GM12878 (cell line): ENCODE measurements at regions not wholly inside any gene's neighbourhood (a gene's known extent, or its start where the extent isn't known, plus 50 kb on each side); places are given as distances from the start of the nearest gene placed in this dataset.

Source experiments
- ATAC-seq: fragments of 200-7000 bp; cut with Tn5 transposase; 3 replicates; pipeline ENCODE4 v1.9.1; 2020; ENCODE audit warnings: mild to moderate bottlenecking, moderate library complexity
- BruUV-seq: library from RNA; stranded (reverse); fragments of 400-500 nt; replicated peaks from 2 replicates; lab custom pipeline; 2021; lab: Mats Ljungman, UMichigan
- CTCF ChIA-PET: fragments of 300-600 bp; sonication (Branson Sonifier 250); formaldehyde crosslinking; extraction: SDS; loops from one replicate; lab custom pipeline; 2021; ENCODE audit warnings: inconsistent platforms; lab: Yijun Ruan, JAX
- POLR2A ChIA-PET: fragments of 350-600 bp; formaldehyde crosslinking; extraction: SDS; loops from one replicate; lab custom pipeline; 2021; ENCODE audit warnings: inconsistent platforms; lab: Charles Lee
- RAD21 ChIA-PET: fragments of 300-600 bp; sonication (Branson Sonifier 250); formaldehyde crosslinking; loops from one replicate; lab custom pipeline; 2023; ENCODE audit warnings: antibody characterized with exemption; ENCODE audit not compliant: unreplicated experiment; lab: Charles Lee
- SMC1A ChIA-PET: fragments of 300-600 bp; sonication (Branson Sonifier 250); formaldehyde crosslinking; loops from one replicate; lab custom pipeline; 2023; ENCODE audit not compliant: unreplicated experiment, uncharacterized antibody; lab: Charles Lee
- DNase-seq: peaks from one replicate; pipeline ENCODE4 v3.0.0-alpha.2; 2011; ENCODE audit warnings: low read depth, low spot score
- FAIRE-seq: peaks from 3 replicates; lab custom pipeline; 2011; peaks lifted over from hg19 to GRCh38; lab: Jason Lieb, UNC
- H2AFZ ChIP-seq: 2 replicates; pipeline ENCODE4 v1.6.0; 2011; ENCODE audit warnings: low read depth, low read length, control low read depth; ENCODE audit not compliant: control insufficient read depth
- H3K27ac ChIP-seq: 2 replicates; pipeline ENCODE4 v1.5.1; 2011; ENCODE audit warnings: control low read depth; ENCODE audit not compliant: control insufficient read depth, insufficient read depth
- H3K27me3 ChIP-seq, 2 experiments: replicated peaks in 1 of 2; 2 replicates each; pipeline versions ENCODE4 v1.6.0 to v1.6.1; 2011; ENCODE audit warnings: low read length in 1 of 2; ENCODE audit not compliant: control insufficient read depth in 2 of 2, insufficient read depth in 2 of 2
- H3K36me3 ChIP-seq, 2 experiments: 2 replicates each; pipeline ENCODE4 v1.5.1; 2011; ENCODE audit warnings: low read length in 1 of 2; ENCODE audit not compliant: control insufficient read depth in 2 of 2, insufficient read depth in 2 of 2
- H3K4me1 ChIP-seq: 2 replicates; pipeline ENCODE4 v1.6.1; 2011; ENCODE audit warnings: mild to moderate bottlenecking, low read length, moderate library complexity, mixed read lengths; ENCODE audit not compliant: control insufficient read depth, insufficient read depth
- H3K4me2 ChIP-seq: 2 replicates; pipeline ENCODE4 v1.6.0; 2011; ENCODE audit warnings: control low read depth; ENCODE audit not compliant: control insufficient read depth, insufficient read depth
- H3K4me3 ChIP-seq: fragments of 200-600 bp; sonication (generic); 2 replicates; pipeline ENCODE4 v1.5.1; 2016
- H3K79me2 ChIP-seq: 2 replicates; pipeline ENCODE4 v1.6.0; 2011; ENCODE audit warnings: low read length; ENCODE audit not compliant: control insufficient read depth, insufficient read depth
- H3K9ac ChIP-seq: 2 replicates; pipeline ENCODE4 v1.8.0; 2011; ENCODE audit warnings: low read length, control low read depth, mixed read lengths; ENCODE audit not compliant: control insufficient read depth, insufficient read depth
- H3K9me3 ChIP-seq: replicated peaks from 3 replicates; pipeline ENCODE4 v1.5.1; 2011; ENCODE audit warnings: mild to moderate bottlenecking, low read length; ENCODE audit not compliant: control insufficient read depth, insufficient read depth
- H4K20me1 ChIP-seq: 2 replicates; pipeline ENCODE4 v1.6.0; 2011; ENCODE audit not compliant: control insufficient read depth, insufficient read depth
- CBFB ChIP-seq: IDR thresholded peaks from 2 replicates; pipeline ENCODE4 v1.6.1; 2016; ENCODE audit warnings: antibody characterized with exemption, low read depth
- CREB1 ChIP-seq: IDR thresholded peaks from 2 replicates; pipeline ENCODE4 v1.6.1; 2012; ENCODE audit warnings: low read depth, mild to moderate bottlenecking, inconsistent platforms
- HCFC1 ChIP-seq: fragments of 150-350 bp; IDR thresholded peaks from 2 replicates; pipeline ENCODE4 v1.6.1; 2014; ENCODE audit warnings: low read length
- RCOR1 ChIP-seq: conservative IDR thresholded peaks from 2 replicates; pipeline ENCODE4 v1.6.1; 2012; ENCODE audit warnings: low read depth, low read length, improper control_type of control experiment
- ZNF217 ChIP-seq: fragments of 450-650 bp; IDR thresholded peaks from 2 replicates; pipeline ENCODE4 v1.6.1; 2017; ENCODE audit warnings: antibody characterized with exemption, mild to moderate bottlenecking
- WGBS: methylation state at CpG from one replicate; pipeline ENCODE4 v1.1.6; 2016; ENCODE audit warnings: low lambda C conversion rate; ENCODE audit not compliant: insufficient replicate concordance, insufficient coverage; ENCODE audit errors: missing lambda C conversion rate; 5-methylcytosine and 5-hydroxymethylcytosine counted together
- in situ Hi-C: fragments of 300-500 bp; cut with MboI; formaldehyde crosslinking; loops from 9 replicates; pipeline ENCODE4 v1.14.3; 2018; ENCODE audit warnings: mixed read lengths
- intact Hi-C: fragments of 100-400 bp; cut with micrococcal nuclease; formaldehyde crosslinking; loops from one replicate; pipeline ENCODE4 v1.14.2; 2022; ENCODE audit not compliant: unreplicated experiment
- TF ChIP-seq, protein P1 (sequence below): fragments of 450-650 bp; IDR thresholded peaks from 2 replicates; pipeline ENCODE4 v1.6.1; 2017; ENCODE audit warnings: mild to moderate bottlenecking, moderate library complexity
- TF ChIP-seq, protein P2 (sequence below): fragments of 450-650 bp; IDR thresholded peaks from 2 replicates; pipeline ENCODE4 v1.6.1; 2017; ENCODE audit warnings: mild to moderate bottlenecking, moderate library complexity
- TF ChIP-seq, protein P3 (sequence below): fragments of 450-650 bp; conservative IDR thresholded peaks from 2 replicates; pipeline ENCODE4 v1.6.1; 2017; ENCODE audit warnings: mild to moderate bottlenecking, moderate library complexity
- TF ChIP-seq, protein P4 (sequence below): fragments of 450-650 bp; IDR thresholded peaks from 2 replicates; pipeline ENCODE4 v1.6.1; 2017; ENCODE audit warnings: mild to moderate bottlenecking
- TF ChIP-seq, protein P5 (sequence below): fragments of 450-650 bp; IDR thresholded peaks from 2 replicates; pipeline ENCODE4 v1.6.1; 2017; ENCODE audit warnings: mild to moderate bottlenecking, low read depth, inconsistent platforms; ENCODE audit not compliant: poor library complexity, severe bottlenecking

DNA sequence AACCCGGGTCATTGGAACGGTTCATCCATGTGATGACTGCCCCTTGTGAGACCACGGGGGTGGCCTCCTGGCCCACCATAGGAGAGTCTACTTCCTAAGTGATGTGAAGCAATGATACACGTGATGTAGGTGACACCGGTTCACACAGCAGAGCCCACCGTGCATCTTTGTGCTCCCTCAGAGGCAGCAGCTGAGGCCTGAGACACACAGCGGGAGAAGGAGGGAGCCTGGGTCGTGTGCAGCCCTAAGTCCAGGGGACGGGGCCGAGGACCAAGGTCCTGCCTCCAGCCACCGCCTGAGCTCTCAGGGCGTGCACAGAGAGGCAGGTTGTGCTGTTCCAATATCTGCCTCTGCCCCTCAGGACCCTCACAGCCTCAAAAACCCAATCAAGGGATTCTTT is 377.2 kb upstream of the SALL3 start:
- FAIRE-seq (no peak), ATAC-seq (no peak), DNase-seq (no peak)
- Histone ChIP-seq H3K9ac (no peak overlapping the region), H3K4me1 (no peaks in the 10 kb centered on the region), H3K79me2 (no peaks in the 10 kb centered on the region), H3K27me3 (no peaks in the 10 kb centered on the region), H2AFZ (no peak overlapping the region), H3K27ac (no peak overlapping the region), H4K20me1 (no peaks in the 10 kb centered on the region), H3K4me3 (no peak overlapping the region), H3K9me3 (no peaks in the 10 kb centered on the region; the same call in 1 of the 3 replicates), H3K4me2 (no peak overlapping the region), H3K36me3 (no peaks in the 10 kb centered on the region)
- ChIA-PET SMC1A (interaction anchor here (0.6 kb wide), 1 partner anchor 434 kb away, joined by 3 read pairs; no protein-coding TSS in a partner anchor), RAD21 (no interaction called here), POLR2A (no interaction called here), CTCF (no interaction called here)
- in situ Hi-C loops = no loop called here
- WGBS = 34% methylated on average over 12 of the region's 12 CpGs
- intact Hi-C loops = no loop called here
- no TSS peak for BruUV-seq
- TF ChIP-seq, protein P1, sequence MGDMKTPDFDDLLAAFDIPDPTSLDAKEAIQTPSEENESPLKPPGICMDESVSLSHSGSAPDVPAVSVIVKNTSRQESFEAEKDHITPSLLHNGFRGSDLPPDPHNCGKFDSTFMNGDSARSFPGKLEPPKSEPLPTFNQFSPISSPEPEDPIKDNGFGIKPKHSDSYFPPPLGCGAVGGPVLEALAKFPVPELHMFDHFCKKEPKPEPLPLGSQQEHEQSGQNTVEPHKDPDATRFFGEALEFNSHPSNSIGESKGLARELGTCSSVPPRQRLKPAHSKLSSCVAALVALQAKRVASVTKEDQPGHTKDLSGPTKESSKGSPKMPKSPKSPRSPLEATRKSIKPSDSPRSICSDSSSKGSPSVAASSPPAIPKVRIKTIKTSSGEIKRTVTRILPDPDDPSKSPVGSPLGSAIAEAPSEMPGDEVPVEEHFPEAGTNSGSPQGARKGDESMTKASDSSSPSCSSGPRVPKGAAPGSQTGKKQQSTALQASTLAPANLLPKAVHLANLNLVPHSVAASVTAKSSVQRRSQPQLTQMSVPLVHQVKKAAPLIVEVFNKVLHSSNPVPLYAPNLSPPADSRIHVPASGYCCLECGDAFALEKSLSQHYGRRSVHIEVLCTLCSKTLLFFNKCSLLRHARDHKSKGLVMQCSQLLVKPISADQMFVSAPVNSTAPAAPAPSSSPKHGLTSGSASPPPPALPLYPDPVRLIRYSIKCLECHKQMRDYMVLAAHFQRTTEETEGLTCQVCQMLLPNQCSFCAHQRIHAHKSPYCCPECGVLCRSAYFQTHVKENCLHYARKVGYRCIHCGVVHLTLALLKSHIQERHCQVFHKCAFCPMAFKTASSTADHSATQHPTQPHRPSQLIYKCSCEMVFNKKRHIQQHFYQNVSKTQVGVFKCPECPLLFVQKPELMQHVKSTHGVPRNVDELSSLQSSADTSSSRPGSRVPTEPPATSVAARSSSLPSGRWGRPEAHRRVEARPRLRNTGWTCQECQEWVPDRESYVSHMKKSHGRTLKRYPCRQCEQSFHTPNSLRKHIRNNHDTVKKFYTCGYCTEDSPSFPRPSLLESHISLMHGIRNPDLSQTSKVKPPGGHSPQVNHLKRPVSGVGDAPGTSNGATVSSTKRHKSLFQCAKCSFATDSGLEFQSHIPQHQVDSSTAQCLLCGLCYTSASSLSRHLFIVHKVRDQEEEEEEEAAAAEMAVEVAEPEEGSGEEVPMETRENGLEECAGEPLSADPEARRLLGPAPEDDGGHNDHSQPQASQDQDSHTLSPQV = no peak
- no peak for TF ChIP-seq RCOR1
- TF ChIP-seq, protein P2, sequence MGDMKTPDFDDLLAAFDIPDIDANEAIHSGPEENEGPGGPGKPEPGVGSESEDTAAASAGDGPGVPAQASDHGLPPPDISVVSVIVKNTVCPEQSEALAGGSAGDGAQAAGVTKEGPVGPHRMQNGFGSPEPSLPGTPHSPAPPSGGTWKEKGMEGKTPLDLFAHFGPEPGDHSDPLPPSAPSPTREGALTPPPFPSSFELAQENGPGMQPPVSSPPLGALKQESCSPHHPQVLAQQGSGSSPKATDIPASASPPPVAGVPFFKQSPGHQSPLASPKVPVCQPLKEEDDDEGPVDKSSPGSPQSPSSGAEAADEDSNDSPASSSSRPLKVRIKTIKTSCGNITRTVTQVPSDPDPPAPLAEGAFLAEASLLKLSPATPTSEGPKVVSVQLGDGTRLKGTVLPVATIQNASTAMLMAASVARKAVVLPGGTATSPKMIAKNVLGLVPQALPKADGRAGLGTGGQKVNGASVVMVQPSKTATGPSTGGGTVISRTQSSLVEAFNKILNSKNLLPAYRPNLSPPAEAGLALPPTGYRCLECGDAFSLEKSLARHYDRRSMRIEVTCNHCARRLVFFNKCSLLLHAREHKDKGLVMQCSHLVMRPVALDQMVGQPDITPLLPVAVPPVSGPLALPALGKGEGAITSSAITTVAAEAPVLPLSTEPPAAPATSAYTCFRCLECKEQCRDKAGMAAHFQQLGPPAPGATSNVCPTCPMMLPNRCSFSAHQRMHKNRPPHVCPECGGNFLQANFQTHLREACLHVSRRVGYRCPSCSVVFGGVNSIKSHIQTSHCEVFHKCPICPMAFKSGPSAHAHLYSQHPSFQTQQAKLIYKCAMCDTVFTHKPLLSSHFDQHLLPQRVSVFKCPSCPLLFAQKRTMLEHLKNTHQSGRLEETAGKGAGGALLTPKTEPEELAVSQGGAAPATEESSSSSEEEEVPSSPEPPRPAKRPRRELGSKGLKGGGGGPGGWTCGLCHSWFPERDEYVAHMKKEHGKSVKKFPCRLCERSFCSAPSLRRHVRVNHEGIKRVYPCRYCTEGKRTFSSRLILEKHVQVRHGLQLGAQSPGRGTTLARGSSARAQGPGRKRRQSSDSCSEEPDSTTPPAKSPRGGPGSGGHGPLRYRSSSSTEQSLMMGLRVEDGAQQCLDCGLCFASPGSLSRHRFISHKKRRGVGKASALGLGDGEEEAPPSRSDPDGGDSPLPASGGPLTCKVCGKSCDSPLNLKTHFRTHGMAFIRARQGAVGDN = no peak
- TF ChIP-seq, protein P3, sequence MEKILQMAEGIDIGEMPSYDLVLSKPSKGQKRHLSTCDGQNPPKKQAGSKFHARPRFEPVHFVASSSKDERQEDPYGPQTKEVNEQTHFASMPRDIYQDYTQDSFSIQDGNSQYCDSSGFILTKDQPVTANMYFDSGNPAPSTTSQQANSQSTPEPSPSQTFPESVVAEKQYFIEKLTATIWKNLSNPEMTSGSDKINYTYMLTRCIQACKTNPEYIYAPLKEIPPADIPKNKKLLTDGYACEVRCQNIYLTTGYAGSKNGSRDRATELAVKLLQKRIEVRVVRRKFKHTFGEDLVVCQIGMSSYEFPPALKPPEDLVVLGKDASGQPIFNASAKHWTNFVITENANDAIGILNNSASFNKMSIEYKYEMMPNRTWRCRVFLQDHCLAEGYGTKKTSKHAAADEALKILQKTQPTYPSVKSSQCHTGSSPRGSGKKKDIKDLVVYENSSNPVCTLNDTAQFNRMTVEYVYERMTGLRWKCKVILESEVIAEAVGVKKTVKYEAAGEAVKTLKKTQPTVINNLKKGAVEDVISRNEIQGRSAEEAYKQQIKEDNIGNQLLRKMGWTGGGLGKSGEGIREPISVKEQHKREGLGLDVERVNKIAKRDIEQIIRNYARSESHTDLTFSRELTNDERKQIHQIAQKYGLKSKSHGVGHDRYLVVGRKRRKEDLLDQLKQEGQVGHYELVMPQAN = no peak
- no peak for TF ChIP-seq CBFB
- no peak for TF ChIP-seq CREB1
- TF ChIP-seq, protein P4, sequence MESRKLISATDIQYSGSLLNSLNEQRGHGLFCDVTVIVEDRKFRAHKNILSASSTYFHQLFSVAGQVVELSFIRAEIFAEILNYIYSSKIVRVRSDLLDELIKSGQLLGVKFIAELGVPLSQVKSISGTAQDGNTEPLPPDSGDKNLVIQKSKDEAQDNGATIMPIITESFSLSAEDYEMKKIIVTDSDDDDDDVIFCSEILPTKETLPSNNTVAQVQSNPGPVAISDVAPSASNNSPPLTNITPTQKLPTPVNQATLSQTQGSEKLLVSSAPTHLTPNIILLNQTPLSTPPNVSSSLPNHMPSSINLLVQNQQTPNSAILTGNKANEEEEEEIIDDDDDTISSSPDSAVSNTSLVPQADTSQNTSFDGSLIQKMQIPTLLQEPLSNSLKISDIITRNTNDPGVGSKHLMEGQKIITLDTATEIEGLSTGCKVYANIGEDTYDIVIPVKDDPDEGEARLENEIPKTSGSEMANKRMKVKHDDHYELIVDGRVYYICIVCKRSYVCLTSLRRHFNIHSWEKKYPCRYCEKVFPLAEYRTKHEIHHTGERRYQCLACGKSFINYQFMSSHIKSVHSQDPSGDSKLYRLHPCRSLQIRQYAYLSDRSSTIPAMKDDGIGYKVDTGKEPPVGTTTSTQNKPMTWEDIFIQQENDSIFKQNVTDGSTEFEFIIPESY = no peak
- TF ChIP-seq ZNF217 = no peak
- TF ChIP-seq, protein P5, sequence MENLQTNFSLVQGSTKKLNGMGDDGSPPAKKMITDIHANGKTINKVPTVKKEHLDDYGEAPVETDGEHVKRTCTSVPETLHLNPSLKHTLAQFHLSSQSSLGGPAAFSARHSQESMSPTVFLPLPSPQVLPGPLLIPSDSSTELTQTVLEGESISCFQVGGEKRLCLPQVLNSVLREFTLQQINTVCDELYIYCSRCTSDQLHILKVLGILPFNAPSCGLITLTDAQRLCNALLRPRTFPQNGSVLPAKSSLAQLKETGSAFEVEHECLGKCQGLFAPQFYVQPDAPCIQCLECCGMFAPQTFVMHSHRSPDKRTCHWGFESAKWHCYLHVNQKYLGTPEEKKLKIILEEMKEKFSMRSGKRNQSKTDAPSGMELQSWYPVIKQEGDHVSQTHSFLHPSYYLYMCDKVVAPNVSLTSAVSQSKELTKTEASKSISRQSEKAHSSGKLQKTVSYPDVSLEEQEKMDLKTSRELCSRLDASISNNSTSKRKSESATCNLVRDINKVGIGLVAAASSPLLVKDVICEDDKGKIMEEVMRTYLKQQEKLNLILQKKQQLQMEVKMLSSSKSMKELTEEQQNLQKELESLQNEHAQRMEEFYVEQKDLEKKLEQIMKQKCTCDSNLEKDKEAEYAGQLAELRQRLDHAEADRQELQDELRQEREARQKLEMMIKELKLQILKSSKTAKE = no peak
- no peak for TF ChIP-seq HCFC1
